ENCODE measurements at regions not wholly inside any gene's neighbourhood (a gene's known extent, or its start where the extent isn't known, plus 50 kb on each side); places are given as distances from the start of the nearest gene placed in this dataset.

DNA sequence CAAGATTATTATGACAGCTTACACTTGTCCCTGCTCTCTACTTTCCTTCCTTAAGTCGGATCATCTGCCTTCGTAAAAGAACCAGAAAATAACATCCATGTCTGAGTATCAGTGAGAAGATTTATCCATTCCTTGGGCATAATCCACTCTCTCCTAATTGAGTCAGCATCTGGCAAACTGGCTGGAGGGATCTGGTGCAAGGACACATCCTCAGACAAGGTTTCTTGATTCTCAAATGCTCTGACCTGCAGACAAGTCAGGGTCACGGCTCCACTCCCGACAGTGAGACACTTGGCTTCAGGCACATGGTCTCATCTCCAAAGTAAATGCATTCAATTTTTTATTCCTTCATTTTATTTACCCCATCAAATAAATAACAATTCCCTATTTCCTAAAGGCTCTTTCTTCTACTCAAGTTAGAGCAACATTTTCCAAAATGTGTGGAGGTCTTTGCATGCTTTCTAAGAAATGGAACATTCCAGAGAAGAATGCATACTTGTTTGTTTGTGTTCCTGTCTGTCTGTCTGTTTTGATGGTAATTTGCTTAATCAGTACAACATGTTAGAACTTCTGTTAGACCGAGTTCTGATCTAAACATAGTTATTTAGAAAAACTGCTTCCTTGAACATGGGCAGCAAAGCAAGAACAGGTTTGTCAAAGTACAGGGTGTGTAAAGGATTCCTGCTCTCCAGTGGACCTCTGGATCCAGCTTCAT is 246.9 kb downstream of the IRS1 start (continued):
- TF ChIP-seq, protein P1, sequence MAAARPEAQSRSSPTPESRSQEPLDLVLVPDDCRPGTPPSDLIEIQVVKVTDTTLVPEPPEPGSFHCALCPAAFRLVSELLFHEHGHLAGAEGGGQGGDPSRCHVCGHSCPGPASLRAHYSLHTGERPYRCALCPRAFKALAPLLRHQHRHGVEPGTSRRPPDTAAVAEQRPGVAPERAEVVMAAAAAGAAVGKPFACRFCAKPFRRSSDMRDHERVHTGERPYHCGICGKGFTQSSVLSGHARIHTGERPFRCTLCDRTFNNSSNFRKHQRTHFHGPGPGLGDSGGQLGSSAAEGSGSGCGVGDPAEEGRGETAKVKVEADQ (CRISPR knock-in tag; IDR thresholded peaks at IDR 0.05; ENCODE audit: borderline replicate concordance): no peak
- TF ChIP-seq JDP2 (CRISPR knock-in tag; IDR thresholded peaks at IDR 0.05; ENCODE audit: borderline replicate concordance): no peak
- no peak for TF ChIP-seq CBX1 (IDR thresholded peaks at IDR 0.05; ENCODE audit: low read depth)
- no peak for TF ChIP-seq ZC3H13 (CRISPR knock-in tag; IDR thresholded peaks at IDR 0.05)
- no peak for TF ChIP-seq KDM4B (CRISPR knock-in tag; IDR thresholded peaks at IDR 0.05)

DNA sequence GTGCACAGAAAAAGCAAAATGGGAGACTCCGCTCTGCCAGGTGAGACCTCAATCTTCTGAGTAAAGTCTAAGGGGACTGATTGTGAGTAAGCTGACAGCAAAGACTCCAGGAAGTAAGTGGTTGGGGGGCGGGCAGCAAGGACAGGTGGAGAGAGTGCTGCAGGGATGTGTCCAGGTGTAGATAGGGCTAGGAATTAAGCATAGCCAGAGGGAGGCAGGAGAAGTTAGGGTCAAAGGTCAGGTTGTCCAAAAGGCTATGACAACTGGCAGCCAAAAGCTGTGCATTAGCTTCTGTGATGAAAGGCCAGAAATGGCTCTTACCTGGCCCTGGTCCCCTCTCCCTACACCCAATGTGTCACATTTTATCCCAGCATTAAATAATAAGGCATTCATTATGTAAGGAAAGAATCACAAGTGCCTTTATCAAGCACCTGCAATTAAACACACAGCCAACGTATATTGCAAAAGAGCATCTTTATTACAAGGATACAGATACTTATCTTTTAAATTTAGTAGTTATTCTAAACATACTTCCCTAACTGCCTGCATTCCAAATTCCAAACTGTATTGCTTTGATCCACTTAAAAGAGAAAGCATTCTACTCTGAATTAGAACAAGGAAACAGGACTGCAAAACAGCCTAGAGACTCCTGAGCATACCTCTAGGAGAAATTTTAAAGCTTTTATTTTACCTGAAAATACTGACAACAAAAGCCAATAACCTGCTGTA is 247.9 kb downstream of the IRS1 start:
- ATAC-seq: no peak
- H3K4me2 ChIP-seq (ENCODE audit: low read depth, low read length): no peak overlapping the region
- in situ Hi-C loops (cut with HindIII; ENCODE audit: extremely low pct_ligation_motif_present, low pct_unique_long_range_greater_than_20kb): no loop called here

More for the DNA sequence above, 247.9 kb downstream of the IRS1 start:
- Histone ChIP-seq H3K4me3 (replicated peaks in 1 of 3; ENCODE audit: insufficient read depth in 1 of 3, low read depth in 2 of 3, low read length in 3 of 3) (no peak overlapping the region), H3K27me3 (ENCODE audit: control insufficient read depth in 1 of 2, insufficient read depth in 2 of 2, low read length in 2 of 2) (no peaks in the 10 kb centered on the region), H2AFZ (ENCODE audit: low read length) (no peak overlapping the region), H4K20me1 (ENCODE audit: insufficient read depth, low read length) (no peaks in the 10 kb centered on the region), H3K9me3 (ENCODE audit: low read length) (no peaks in the 10 kb centered on the region), H3K27ac (ENCODE audit: extremely low read length, insufficient read depth, low read length) (no peak overlapping the region), H3K36me3 (replicated peaks in 1 of 2; ENCODE audit: control insufficient read depth in 1 of 2, insufficient read depth in 2 of 2, low read length in 2 of 2) (no peaks in the 10 kb centered on the region), H3K4me1 (ENCODE audit: insufficient read depth, low read length) (peaks cover 18% of the 10 kb centered on the region), H3K79me2 (ENCODE audit: insufficient read depth, low read length) (no peaks in the 10 kb centered on the region), H3K9ac (ENCODE audit: insufficient read depth, low read depth, low read length) (no peak overlapping the region)
- intact Hi-C loops (cut with micrococcal nuclease; ENCODE audit: unreplicated experiment): no loop called here
- TF ChIP-seq NR2F6 (IDR thresholded peaks at IDR 0.05): peak; percentile 60
- TF ChIP-seq NR2F6 (CRISPR knock-in tag; IDR thresholded peaks at IDR 0.05): peak; percentile 53
- 0 out of 2 replicates have a peak, but pooled peaks have one; percentile 28 for TF ChIP-seq HNF4A (CRISPR knock-in tag; IDR thresholded peaks at IDR 0.05)
- peak; percentile 10; the same call in 1 of the 2 replicates for TF ChIP-seq POGZ (CRISPR knock-in tag; IDR thresholded peaks at IDR 0.05)
- TF ChIP-seq HNF4G (IDR thresholded peaks at IDR 0.05; ENCODE audit: borderline replicate concordance, low read depth, low read length): 0 out of 2 replicates have a peak, but pooled peaks have one; percentile 31
- no peak for TF ChIP-seq HNF4G (CRISPR knock-in tag; IDR thresholded peaks at IDR 0.05; ENCODE audit: borderline replicate concordance, low read depth)
- TF ChIP-seq ZSCAN12 (CRISPR knock-in tag; IDR thresholded peaks at IDR 0.05): no peak
- BruUV-seq (replicated peaks): no TSS peak
- FAIRE-seq (no peak), DNase-seq (ENCODE audit: low spot score) (no peak)
- WGBS (ENCODE audit: low lambda C conversion rate): over 99% methylated on average over 3 of the region's 3 CpGs
- CTCF ChIA-PET (ENCODE audit: low intra/inter-chr PET ratio, low total read pairs): no interaction called here
- POLR2A ChIA-PET: no interaction called here
